ENCODE measurements at regions not wholly inside any gene's neighbourhood (a gene's known extent, or its start where the extent isn't known, plus 50 kb on each side); places are given as distances from the start of the nearest gene placed in this dataset.

GRCh38 chr14:96666088-96666487, 131.1 kb upstream of the VRK1 start:
- TF ChIP-seq, protein P1, sequence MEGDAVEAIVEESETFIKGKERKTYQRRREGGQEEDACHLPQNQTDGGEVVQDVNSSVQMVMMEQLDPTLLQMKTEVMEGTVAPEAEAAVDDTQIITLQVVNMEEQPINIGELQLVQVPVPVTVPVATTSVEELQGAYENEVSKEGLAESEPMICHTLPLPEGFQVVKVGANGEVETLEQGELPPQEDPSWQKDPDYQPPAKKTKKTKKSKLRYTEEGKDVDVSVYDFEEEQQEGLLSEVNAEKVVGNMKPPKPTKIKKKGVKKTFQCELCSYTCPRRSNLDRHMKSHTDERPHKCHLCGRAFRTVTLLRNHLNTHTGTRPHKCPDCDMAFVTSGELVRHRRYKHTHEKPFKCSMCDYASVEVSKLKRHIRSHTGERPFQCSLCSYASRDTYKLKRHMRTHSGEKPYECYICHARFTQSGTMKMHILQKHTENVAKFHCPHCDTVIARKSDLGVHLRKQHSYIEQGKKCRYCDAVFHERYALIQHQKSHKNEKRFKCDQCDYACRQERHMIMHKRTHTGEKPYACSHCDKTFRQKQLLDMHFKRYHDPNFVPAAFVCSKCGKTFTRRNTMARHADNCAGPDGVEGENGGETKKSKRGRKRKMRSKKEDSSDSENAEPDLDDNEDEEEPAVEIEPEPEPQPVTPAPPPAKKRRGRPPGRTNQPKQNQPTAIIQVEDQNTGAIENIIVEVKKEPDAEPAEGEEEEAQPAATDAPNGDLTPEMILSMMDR (IDR thresholded peaks at IDR 0.05; ENCODE audit: low read length), result no peak; the same call in 1 of the 2 replicates
- TF ChIP-seq EZH2 (IDR thresholded peaks at IDR 0.05; ENCODE audit: borderline replicate concordance, low read length), result no peak
